GM13977 (cell line): ENCODE measurements at regions not wholly inside any gene's neighbourhood (a gene's known extent, or its start where the extent isn't known, plus 50 kb on each side); places are given as distances from the start of the nearest gene placed in this dataset.
"Not testable (repeated sequence)": the region's sequence is repeated elsewhere in the genome, so short reads cannot be mapped to it uniquely, and the experiment has no call there.

Experiments
- DNase-seq: peaks from one replicate; pipeline ENCODE4 v3.0.0; 2012; ENCODE audit warnings: low spot score
- in situ Hi-C: fragments of 300-500 bp; cut with MboI; formaldehyde crosslinking; loops from one replicate; pipeline ENCODE4 v1.12.0; 2022; ENCODE audit warnings: low sequenced_read_pairs, low pct_unique_long_range_greater_than_20kb, mixed read lengths, inconsistent platforms; ENCODE audit not compliant: unreplicated experiment
- TF ChIP-seq, protein P1 (sequence below): IDR thresholded peaks from 2 replicates; pipeline ENCODE4 v1.5.1; 2012; ENCODE audit warnings: mild to moderate bottlenecking, control low read depth; ENCODE audit not compliant: insufficient read depth; ENCODE audit errors: extremely low read depth, missing control alignments

DNA sequence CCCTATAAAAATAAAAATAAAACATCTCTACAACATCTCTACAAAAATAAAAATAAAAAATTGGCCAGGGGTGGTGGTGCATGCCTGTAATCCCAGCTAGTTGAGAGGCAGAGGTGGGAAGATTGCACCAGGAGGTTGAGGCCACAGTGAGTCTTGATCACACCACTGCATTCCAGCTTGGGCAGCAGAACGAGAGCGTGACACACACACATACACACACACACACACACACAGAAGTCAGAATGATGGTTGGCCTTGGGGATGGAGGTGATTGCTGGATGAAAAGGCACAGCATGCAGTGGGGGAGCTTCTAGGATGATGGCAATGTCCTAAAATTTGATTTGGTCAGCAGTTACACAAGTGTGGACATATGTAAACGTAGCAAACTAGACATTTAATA is 69.7 kb upstream of the SOD1 start:
- TF ChIP-seq, protein P1, sequence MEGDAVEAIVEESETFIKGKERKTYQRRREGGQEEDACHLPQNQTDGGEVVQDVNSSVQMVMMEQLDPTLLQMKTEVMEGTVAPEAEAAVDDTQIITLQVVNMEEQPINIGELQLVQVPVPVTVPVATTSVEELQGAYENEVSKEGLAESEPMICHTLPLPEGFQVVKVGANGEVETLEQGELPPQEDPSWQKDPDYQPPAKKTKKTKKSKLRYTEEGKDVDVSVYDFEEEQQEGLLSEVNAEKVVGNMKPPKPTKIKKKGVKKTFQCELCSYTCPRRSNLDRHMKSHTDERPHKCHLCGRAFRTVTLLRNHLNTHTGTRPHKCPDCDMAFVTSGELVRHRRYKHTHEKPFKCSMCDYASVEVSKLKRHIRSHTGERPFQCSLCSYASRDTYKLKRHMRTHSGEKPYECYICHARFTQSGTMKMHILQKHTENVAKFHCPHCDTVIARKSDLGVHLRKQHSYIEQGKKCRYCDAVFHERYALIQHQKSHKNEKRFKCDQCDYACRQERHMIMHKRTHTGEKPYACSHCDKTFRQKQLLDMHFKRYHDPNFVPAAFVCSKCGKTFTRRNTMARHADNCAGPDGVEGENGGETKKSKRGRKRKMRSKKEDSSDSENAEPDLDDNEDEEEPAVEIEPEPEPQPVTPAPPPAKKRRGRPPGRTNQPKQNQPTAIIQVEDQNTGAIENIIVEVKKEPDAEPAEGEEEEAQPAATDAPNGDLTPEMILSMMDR = no peak
- in situ Hi-C loops = loop anchor here (10.0 kb wide), 1 partner anchor 395 kb away; no protein-coding TSS in a partner anchor
- DNase-seq = no peak

DNA sequence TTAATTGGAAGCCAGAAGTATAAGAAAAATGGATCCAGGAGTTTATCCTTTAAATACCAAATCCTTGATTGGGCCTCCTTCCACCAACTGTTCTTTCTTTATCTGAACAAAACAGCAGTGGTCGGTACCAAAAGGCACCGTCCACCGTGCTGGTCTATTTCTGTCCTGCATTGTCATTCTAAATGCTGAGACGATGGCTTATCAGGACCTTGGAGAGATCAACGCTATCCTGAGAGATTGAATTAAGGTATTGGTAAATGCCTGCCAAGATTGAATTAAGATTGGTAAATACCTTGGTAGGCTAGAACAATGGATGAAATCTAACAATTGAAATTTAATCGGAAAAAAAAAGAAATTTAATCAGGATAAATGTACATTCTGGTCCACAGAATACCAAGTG is 73.4 kb upstream of the SOD1 start:
- no peak for DNase-seq
- TF ChIP-seq, protein P1 = no peak
- in situ Hi-C loops = loop anchor here (10.0 kb wide), 1 partner anchor 391 kb away; no protein-coding TSS in a partner anchor

DNA sequence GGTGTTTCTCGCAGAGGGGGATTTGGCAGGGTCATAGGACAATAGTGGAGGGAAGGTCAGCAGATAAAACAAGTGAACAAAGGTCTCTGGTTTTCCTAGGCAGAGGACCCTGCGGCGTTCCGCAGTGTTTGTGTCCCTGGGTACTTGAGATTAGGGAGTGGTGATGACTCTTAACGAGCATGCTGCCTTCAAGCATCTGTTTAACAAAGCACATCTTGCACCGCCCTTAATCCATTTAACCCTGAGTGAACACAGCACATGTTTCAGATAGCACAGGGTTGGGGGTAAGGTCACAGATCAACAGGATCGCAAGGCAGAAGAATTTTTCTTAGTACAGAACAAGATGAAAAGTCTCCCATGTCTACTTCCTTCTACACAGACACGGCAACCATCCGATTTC is 75.6 kb upstream of the SOD1 start:
- DNase-seq = not testable (repeated sequence)
- in situ Hi-C loops = loop anchor here (10.0 kb wide), 1 partner anchor 389 kb away; no protein-coding TSS in a partner anchor

DNA sequence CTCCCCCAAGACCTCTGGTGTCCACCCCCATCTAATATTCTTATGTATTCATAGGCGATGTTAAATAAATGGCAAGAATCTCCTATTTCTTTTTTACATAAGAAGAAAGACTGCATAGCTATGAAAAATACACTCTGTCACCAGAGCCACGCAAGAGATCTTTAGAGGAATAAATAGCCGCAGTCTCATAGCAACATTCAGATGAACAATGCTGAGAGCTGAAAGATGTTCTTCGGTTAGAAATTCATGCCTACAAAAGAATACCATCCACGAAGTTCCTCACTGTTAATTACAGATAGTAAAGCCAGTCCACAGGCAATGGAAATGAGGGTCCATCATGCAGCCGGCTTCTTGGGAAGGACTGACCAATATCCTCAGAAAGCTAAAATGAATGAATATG is 76.0 kb upstream of the SOD1 start:
- TF ChIP-seq, protein P1 = no peak
- no peak for DNase-seq
- in situ Hi-C loops = loop anchor here (10.0 kb wide), 1 partner anchor 389 kb away; no protein-coding TSS in a partner anchor

DNA sequence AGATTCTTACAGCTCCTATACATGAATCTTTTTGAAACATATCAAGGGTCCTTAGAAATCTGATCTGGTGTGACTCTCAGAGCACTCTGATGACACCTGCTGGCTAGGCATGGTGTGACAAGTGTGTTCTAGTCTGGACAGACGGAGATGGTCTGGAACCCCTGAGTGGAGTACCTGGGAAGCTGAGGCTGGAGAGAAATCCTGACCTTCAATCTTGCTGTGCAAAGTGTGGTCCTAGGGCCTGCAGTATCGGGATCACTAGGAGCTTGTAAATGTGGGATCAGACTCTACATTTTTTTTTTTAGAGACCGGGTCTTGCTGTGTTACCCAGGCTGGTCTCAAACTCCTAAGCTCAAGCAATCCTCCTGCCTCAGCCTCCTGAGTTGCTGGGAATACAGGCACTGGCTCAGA is 78.6 kb upstream of the SOD1 start:
- TF ChIP-seq, protein P1 = peak; percentile 87
- in situ Hi-C loops = loop anchor here (10.0 kb wide), 1 partner anchor 386 kb away; no protein-coding TSS in a partner anchor
- DNase-seq = peak; percentile 70

DNA sequence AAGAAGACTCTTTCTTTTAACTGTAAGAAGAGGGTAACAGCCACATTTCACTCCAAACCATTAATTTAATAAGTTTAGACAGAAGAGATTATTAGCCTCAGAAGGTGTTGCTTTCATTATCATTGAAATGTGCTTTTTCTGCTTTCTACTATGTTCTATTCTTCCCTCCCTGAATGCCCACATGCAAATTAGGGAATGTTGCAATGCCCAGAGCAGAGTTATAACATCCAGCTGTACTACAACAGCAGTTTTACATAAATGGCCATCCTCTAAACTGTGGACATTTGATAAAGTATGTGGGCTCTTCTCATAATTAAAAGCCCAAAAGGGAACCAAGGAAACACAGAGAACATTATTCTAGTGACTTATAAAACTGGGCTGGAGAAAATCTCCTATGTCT is 82.2 kb upstream of the SOD1 start:
- DNase-seq = no peak
- in situ Hi-C loops = no loop called here
- TF ChIP-seq, protein P1 = no peak

DNA sequence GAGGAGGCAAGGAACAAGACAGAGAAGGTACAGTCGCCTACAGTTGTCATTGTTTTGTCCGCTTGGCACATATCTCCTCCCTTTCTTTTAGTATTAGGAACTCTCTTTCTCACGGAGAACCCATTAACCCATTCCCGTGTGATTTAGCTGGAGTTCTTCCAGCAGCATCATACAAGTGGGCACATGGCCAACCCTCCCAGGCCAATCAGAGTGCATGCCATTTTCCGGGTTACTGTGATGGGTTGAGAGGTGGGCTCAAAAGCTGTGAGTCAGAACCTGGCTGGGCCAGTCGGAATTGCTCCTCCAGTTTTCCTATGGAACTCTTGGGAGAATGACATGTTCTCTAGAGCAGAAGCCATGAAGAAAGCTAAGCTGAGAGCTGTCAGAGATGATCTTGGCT is 83.1 kb upstream of the SOD1 start:
- in situ Hi-C loops = no loop called here
- TF ChIP-seq, protein P1 = no peak
- no peak for DNase-seq
